ENCODE measurements at regions not wholly inside any gene's neighbourhood (a gene's known extent, or its start where the extent isn't known, plus 50 kb on each side); places are given as distances from the start of the nearest gene placed in this dataset.
A peak's percentile ranks its signal among the peaks of the same experiment; 100 is the strongest.

DNA sequence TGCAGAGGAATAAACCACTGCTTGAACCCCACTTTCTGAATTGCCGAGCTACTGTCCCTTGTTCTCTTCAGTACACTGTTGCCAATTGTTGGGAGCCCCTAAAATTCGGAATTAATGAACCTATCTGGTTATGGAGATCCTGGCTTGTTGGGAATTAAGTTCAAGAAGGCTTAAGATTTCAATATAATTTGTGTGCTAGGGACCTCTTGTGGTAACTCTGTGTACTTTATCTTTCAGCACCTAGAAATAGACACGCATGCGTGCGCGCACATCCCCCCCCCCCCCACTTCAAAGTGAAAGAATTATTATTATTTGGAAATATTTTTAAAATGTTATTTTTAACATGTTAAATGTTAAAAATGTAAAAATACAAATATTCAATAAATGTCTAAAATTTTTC is 53.3 kb upstream of the FAM169A start (continued):
- TF ChIP-seq, protein P1, sequence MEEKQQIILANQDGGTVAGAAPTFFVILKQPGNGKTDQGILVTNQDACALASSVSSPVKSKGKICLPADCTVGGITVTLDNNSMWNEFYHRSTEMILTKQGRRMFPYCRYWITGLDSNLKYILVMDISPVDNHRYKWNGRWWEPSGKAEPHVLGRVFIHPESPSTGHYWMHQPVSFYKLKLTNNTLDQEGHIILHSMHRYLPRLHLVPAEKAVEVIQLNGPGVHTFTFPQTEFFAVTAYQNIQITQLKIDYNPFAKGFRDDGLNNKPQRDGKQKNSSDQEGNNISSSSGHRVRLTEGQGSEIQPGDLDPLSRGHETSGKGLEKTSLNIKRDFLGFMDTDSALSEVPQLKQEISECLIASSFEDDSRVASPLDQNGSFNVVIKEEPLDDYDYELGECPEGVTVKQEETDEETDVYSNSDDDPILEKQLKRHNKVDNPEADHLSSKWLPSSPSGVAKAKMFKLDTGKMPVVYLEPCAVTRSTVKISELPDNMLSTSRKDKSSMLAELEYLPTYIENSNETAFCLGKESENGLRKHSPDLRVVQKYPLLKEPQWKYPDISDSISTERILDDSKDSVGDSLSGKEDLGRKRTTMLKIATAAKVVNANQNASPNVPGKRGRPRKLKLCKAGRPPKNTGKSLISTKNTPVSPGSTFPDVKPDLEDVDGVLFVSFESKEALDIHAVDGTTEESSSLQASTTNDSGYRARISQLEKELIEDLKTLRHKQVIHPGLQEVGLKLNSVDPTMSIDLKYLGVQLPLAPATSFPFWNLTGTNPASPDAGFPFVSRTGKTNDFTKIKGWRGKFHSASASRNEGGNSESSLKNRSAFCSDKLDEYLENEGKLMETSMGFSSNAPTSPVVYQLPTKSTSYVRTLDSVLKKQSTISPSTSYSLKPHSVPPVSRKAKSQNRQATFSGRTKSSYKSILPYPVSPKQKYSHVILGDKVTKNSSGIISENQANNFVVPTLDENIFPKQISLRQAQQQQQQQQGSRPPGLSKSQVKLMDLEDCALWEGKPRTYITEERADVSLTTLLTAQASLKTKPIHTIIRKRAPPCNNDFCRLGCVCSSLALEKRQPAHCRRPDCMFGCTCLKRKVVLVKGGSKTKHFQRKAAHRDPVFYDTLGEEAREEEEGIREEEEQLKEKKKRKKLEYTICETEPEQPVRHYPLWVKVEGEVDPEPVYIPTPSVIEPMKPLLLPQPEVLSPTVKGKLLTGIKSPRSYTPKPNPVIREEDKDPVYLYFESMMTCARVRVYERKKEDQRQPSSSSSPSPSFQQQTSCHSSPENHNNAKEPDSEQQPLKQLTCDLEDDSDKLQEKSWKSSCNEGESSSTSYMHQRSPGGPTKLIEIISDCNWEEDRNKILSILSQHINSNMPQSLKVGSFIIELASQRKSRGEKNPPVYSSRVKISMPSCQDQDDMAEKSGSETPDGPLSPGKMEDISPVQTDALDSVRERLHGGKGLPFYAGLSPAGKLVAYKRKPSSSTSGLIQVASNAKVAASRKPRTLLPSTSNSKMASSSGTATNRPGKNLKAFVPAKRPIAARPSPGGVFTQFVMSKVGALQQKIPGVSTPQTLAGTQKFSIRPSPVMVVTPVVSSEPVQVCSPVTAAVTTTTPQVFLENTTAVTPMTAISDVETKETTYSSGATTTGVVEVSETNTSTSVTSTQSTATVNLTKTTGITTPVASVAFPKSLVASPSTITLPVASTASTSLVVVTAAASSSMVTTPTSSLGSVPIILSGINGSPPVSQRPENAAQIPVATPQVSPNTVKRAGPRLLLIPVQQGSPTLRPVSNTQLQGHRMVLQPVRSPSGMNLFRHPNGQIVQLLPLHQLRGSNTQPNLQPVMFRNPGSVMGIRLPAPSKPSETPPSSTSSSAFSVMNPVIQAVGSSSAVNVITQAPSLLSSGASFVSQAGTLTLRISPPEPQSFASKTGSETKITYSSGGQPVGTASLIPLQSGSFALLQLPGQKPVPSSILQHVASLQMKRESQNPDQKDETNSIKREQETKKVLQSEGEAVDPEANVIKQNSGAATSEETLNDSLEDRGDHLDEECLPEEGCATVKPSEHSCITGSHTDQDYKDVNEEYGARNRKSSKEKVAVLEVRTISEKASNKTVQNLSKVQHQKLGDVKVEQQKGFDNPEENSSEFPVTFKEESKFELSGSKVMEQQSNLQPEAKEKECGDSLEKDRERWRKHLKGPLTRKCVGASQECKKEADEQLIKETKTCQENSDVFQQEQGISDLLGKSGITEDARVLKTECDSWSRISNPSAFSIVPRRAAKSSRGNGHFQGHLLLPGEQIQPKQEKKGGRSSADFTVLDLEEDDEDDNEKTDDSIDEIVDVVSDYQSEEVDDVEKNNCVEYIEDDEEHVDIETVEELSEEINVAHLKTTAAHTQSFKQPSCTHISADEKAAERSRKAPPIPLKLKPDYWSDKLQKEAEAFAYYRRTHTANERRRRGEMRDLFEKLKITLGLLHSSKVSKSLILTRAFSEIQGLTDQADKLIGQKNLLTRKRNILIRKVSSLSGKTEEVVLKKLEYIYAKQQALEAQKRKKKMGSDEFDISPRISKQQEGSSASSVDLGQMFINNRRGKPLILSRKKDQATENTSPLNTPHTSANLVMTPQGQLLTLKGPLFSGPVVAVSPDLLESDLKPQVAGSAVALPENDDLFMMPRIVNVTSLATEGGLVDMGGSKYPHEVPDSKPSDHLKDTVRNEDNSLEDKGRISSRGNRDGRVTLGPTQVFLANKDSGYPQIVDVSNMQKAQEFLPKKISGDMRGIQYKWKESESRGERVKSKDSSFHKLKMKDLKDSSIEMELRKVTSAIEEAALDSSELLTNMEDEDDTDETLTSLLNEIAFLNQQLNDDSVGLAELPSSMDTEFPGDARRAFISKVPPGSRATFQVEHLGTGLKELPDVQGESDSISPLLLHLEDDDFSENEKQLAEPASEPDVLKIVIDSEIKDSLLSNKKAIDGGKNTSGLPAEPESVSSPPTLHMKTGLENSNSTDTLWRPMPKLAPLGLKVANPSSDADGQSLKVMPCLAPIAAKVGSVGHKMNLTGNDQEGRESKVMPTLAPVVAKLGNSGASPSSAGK (IDR thresholded peaks at IDR 0.05): no peak
- TF ChIP-seq TARDBP (IDR thresholded peaks at IDR 0.05) (no peak), SMC3 (conservative IDR thresholded peaks at IDR 0.05; ENCODE audit: insufficient read depth, low read depth, low read length) (0 out of 2 replicates have a peak, but pooled peaks have one; percentile 19), NFRKB (IDR thresholded peaks at IDR 0.05; ENCODE audit: low read depth) (no peak), IFI16 (CRISPR knock-in tag; IDR thresholded peaks at IDR 0.05) (no peak), MYC (IDR thresholded peaks at IDR 0.05; ENCODE audit: low read depth, low read length) (no peak), MYC (CRISPR knock-in tag; IDR thresholded peaks at IDR 0.05; ENCODE audit: borderline replicate concordance, low read depth) (no peak)
- TF ChIP-seq, protein P2, sequence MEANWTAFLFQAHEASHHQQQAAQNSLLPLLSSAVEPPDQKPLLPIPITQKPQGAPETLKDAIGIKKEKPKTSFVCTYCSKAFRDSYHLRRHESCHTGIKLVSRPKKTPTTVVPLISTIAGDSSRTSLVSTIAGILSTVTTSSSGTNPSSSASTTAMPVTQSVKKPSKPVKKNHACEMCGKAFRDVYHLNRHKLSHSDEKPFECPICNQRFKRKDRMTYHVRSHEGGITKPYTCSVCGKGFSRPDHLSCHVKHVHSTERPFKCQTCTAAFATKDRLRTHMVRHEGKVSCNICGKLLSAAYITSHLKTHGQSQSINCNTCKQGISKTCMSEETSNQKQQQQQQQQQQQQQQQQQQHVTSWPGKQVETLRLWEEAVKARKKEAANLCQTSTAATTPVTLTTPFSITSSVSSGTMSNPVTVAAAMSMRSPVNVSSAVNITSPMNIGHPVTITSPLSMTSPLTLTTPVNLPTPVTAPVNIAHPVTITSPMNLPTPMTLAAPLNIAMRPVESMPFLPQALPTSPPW (CRISPR knock-in tag; IDR thresholded peaks at IDR 0.05): peak; percentile 67
- TF ChIP-seq, protein P3, sequence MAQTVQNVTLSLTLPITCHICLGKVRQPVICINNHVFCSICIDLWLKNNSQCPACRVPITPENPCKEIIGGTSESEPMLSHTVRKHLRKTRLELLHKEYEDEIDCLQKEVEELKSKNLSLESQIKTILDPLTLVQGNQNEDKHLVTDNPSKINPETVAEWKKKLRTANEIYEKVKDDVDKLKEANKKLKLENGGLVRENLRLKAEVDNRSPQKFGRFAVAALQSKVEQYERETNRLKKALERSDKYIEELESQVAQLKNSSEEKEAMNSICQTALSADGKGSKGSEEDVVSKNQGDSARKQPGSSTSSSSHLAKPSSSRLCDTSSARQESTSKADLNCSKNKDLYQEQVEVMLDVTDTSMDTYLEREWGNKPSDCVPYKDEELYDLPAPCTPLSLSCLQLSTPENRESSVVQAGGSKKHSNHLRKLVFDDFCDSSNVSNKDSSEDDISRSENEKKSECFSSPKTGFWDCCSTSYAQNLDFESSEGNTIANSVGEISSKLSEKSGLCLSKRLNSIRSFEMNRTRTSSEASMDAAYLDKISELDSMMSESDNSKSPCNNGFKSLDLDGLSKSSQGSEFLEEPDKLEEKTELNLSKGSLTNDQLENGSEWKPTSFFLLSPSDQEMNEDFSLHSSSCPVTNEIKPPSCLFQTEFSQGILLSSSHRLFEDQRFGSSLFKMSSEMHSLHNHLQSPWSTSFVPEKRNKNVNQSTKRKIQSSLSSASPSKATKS (CRISPR knock-in tag; IDR thresholded peaks at IDR 0.05): no peak

Data from K562 (cell line).